GM18499 (cell line): ENCODE measurements at regions not wholly inside any gene's neighbourhood (a gene's known extent, or its start where the extent isn't known, plus 50 kb on each side); places are given as distances from the start of the nearest gene placed in this dataset.
"Not testable (repeated sequence)": the region's sequence is repeated elsewhere in the genome, so short reads cannot be mapped to it uniquely, and the experiment has no call there.

Experiments
- ATAC-seq: cut with Tn5 transposase; IDR thresholded peaks from one replicate; pipeline ENCODE4 v1.9.1; 2021; ENCODE audit warnings: moderate number of reproducible peaks; ENCODE audit not compliant: insufficient read depth, unreplicated experiment

- no peak for ATAC-seq
Measured at GRCh38 chrX:39253551-39253950, 452.3 kb downstream of the MID1IP1 start.

GRCh38 chrX:39258331-39258730, 457.1 kb downstream of the MID1IP1 start:
- ATAC-seq: no peak

GRCh38 chrX:39260965-39261364, 459.7 kb downstream of the MID1IP1 start:
- ATAC-seq: no peak

- no peak for ATAC-seq
Measured at GRCh38 chrX:39261446-39262147, 460.3 kb downstream of the MID1IP1 start.

GRCh38 chrX:39262641-39263040, 461.4 kb downstream of the MID1IP1 start:
- no peak for ATAC-seq

- no peak for ATAC-seq
Measured at GRCh38 chrX:39264023-39264422, 462.8 kb downstream of the MID1IP1 start.

- no peak for ATAC-seq
Measured at GRCh38 chrX:39267176-39267575, 465.9 kb downstream of the MID1IP1 start.

GRCh38 chrX:39268207-39268606, 466.9 kb downstream of the MID1IP1 start:
- no peak for ATAC-seq

- ATAC-seq: no peak
Measured at GRCh38 chrX:39275500-39276068, 474.3 kb downstream of the MID1IP1 start.

GRCh38 chrX:39277685-39278390, 476.6 kb downstream of the MID1IP1 start:
- not testable (repeated sequence) for ATAC-seq

- no peak for ATAC-seq
Measured at GRCh38 chrX:39283239-39283638, 482.0 kb downstream of the MID1IP1 start.

- ATAC-seq: no peak
Measured at GRCh38 chrX:39288592-39288991, 487.3 kb downstream of the MID1IP1 start.

GRCh38 chrX:39289827-39290226, 488.6 kb downstream of the MID1IP1 start:
- ATAC-seq: no peak

GRCh38 chrX:39293203-39293602, 491.9 kb downstream of the MID1IP1 start:
- no peak for ATAC-seq

GRCh38 chrX:39296472-39296871, 495.2 kb downstream of the MID1IP1 start:
- no peak for ATAC-seq

GRCh38 chrX:39298821-39299220, 497.6 kb downstream of the MID1IP1 start:
- no peak for ATAC-seq

- no peak for ATAC-seq
Measured at GRCh38 chrX:39299615-39300014, 498.4 kb downstream of the MID1IP1 start.

- ATAC-seq: no peak
Measured at GRCh38 chrX:39301036-39301435, 499.8 kb downstream of the MID1IP1 start.

- no peak for ATAC-seq
Measured at GRCh38 chrX:39302838-39303237, 501.6 kb downstream of the MID1IP1 start.

GRCh38 chrX:39304746-39305145, 503.5 kb downstream of the MID1IP1 start:
- no peak for ATAC-seq

GRCh38 chrX:39307488-39307887, 506.2 kb downstream of the MID1IP1 start:
- no peak for ATAC-seq

- ATAC-seq: no peak
Measured at GRCh38 chrX:39308126-39308525, 506.9 kb downstream of the MID1IP1 start.
